ENCODE measurements at regions not wholly inside any gene's neighbourhood (a gene's known extent, or its start where the extent isn't known, plus 50 kb on each side); places are given as distances from the start of the nearest gene placed in this dataset.

- H2AFZ ChIP-seq (ENCODE audit: control insufficient read depth, low read depth, low read length): no peak overlapping the region
- TF ChIP-seq CUX1 (IDR thresholded peaks at IDR 0.05; ENCODE audit: insufficient replicate concordance, low read depth, low read length) (no peak), POLR2A (IDR thresholded peaks at IDR 0.05; ENCODE audit: low read depth, low read length) (no peak), TCF7 (IDR thresholded peaks at IDR 0.05; ENCODE audit: borderline replicate concordance) (no peak), NKRF (conservative IDR thresholded peaks at IDR 0.05) (no peak), RELA (IDR thresholded peaks at IDR 0.05; ENCODE audit: borderline replicate concordance, partially characterized antibody) (no peak)
- H3K27me3 ChIP-seq (replicated peaks in 1 of 2; ENCODE audit: control insufficient read depth in 2 of 2, insufficient read depth in 2 of 2, low read length in 1 of 2): no peaks in the 10 kb centered on the region
- ATAC-seq: no peak
- no peak overlapping the region for H3K4me2 ChIP-seq (ENCODE audit: control insufficient read depth, insufficient read depth)
- ChIA-PET SMC1A (ENCODE audit: uncharacterized antibody, unreplicated experiment) (no interaction called here), CTCF (no interaction called here), POLR2A (no interaction called here), RAD21 (ENCODE audit: unreplicated experiment) (no interaction called here)
- no peak overlapping the region for H3K27ac ChIP-seq (ENCODE audit: control insufficient read depth, insufficient read depth)
- in situ Hi-C loops (cut with MboI) (no loop called here), intact Hi-C loops (cut with micrococcal nuclease; ENCODE audit: unreplicated experiment) (no loop called here)
- no TSS peak for BruUV-seq (replicated peaks)
- H4K20me1 ChIP-seq (ENCODE audit: control insufficient read depth, insufficient read depth): no peaks in the 10 kb centered on the region
- FAIRE-seq: no peak
- no peak overlapping the region for H3K9ac ChIP-seq (ENCODE audit: control insufficient read depth, insufficient read depth, low read length)
- no peaks in the 10 kb centered on the region for H3K79me2 ChIP-seq (ENCODE audit: control insufficient read depth, insufficient read depth, low read length)
- no peaks in the 10 kb centered on the region for H3K4me1 ChIP-seq (ENCODE audit: control insufficient read depth, insufficient read depth, low read length)
- no peaks in the 10 kb centered on the region for H3K36me3 ChIP-seq (ENCODE audit: control insufficient read depth in 2 of 2, insufficient read depth in 2 of 2, low read length in 1 of 2)
- WGBS (ENCODE audit: insufficient coverage, insufficient replicate concordance, low lambda C conversion rate, missing lambda C conversion rate): 6% methylated on average over 2 of the region's 2 CpGs
- DNase-seq (ENCODE audit: low read depth, low spot score): no peak
- no peaks in the 10 kb centered on the region for H3K9me3 ChIP-seq (replicated peaks; ENCODE audit: control insufficient read depth, insufficient read depth, low read length)
- no peak overlapping the region for H3K4me3 ChIP-seq
Measured at GRCh38 chr15:91605576-91605975, 247.9 kb upstream of the SLCO3A1 start.
